Right lung (tissue), 2 donors: ENCODE measurements at regions not wholly inside any gene's neighbourhood (a gene's known extent, or its start where the extent isn't known, plus 50 kb on each side); places are given as distances from the start of the nearest gene placed in this dataset.

ENCODE experiments used
- DNase-seq, 2 donors: peaks; one replicate each; pipeline ENCODE4 v3.0.0-alpha.2; 2013

DNA sequence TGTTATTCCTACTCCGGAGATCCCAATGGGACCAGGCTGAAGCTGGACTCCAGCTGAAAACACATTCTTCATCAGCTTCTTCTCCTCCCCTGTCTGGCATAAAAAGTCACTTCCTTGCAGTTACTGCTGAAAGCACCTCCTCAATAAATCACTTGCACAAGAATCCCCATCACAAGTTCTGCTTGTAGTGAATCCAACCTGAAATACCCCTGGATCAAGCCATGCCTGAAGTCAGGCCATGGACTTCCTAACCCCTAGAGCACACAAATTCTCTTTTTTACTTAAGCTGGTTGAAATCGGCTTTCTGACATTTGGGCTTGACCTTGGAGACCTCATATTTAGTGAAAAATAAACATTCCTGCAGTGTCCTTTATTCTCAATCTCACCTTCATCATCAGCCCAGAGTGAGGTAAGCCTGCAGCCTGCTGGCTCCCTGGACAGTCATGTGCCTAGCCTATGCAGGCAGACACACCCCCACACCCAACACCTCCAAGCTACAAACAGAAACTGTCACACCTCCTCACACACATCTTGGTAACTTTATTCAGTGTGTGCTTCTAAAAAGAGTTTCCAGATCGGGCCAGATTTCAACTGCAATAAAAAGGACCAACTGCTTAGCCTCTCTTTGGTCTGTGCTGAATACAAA, 51.5 kb upstream of the PTPRT start:
- no peak for DNase-seq
